ENCODE measurements at regions not wholly inside any gene's neighbourhood (a gene's known extent, or its start where the extent isn't known, plus 50 kb on each side); places are given as distances from the start of the nearest gene placed in this dataset.

- H3K36me3 ChIP-seq (ENCODE audit: insufficient read depth, low read length) = no peaks in the 10 kb centered on the region
- H2AFZ ChIP-seq (ENCODE audit: low read length) = no peak overlapping the region
- H3K9me3 ChIP-seq (ENCODE audit: low read length) = no peaks in the 10 kb centered on the region
- no peak overlapping the region for H3K4me3 ChIP-seq (ENCODE audit: low read depth, low read length, poor library complexity, severe bottlenecking)
- no peak overlapping the region for H3K27ac ChIP-seq (ENCODE audit: low read depth, low read length, poor library complexity, severe bottlenecking)
- H3K4me2 ChIP-seq (ENCODE audit: low read length) = no peak overlapping the region
- H3K27me3 ChIP-seq (ENCODE audit: insufficient read depth, low read length) = no peaks in the 10 kb centered on the region
- no peaks in the 10 kb centered on the region for H3K9me2 ChIP-seq (ENCODE audit: low read depth, low read length)
- no peaks in the 10 kb centered on the region for H3K79me2 ChIP-seq (ENCODE audit: insufficient read depth, low read length)
- H3K9ac ChIP-seq (ENCODE audit: low read length) = no peak overlapping the region
- no peaks in the 10 kb centered on the region for H3F3A ChIP-seq (ENCODE audit: insufficient read depth, low read length)
- TF ChIP-seq EZH2 (IDR thresholded peaks at IDR 0.05; ENCODE audit: borderline replicate concordance, low read length) = no peak
- TF ChIP-seq CTCF (IDR thresholded peaks at IDR 0.05; ENCODE audit: low read length) = no peak
- H4K20me1 ChIP-seq (ENCODE audit: insufficient read depth, low read length) = no peaks in the 10 kb centered on the region
- no peaks in the 10 kb centered on the region for H3K4me1 ChIP-seq (ENCODE audit: insufficient read depth, low read length, severe bottlenecking)
Observed at GRCh38 chr5:165135565-165135964, 1630.1 kb downstream of the MAT2B start.

- H3K9me2 ChIP-seq (ENCODE audit: low read depth, low read length) = no peaks in the 10 kb centered on the region
- H3K4me3 ChIP-seq (ENCODE audit: low read depth, low read length, poor library complexity, severe bottlenecking) = no peak overlapping the region
- no peak overlapping the region for H3K27ac ChIP-seq (ENCODE audit: low read depth, low read length, poor library complexity, severe bottlenecking)
- no peaks in the 10 kb centered on the region for H3K9me3 ChIP-seq (ENCODE audit: low read length)
- no peak overlapping the region for H3K9ac ChIP-seq (ENCODE audit: low read length)
- no peaks in the 10 kb centered on the region for H3K27me3 ChIP-seq (ENCODE audit: insufficient read depth, low read length)
- no peak overlapping the region for H2AFZ ChIP-seq (ENCODE audit: low read length)
- no peaks in the 10 kb centered on the region for H3F3A ChIP-seq (ENCODE audit: insufficient read depth, low read length)
- H4K20me1 ChIP-seq (ENCODE audit: insufficient read depth, low read length) = no peaks in the 10 kb centered on the region
- no peak for TF ChIP-seq CTCF (IDR thresholded peaks at IDR 0.05; ENCODE audit: low read length)
- TF ChIP-seq EZH2 (IDR thresholded peaks at IDR 0.05; ENCODE audit: borderline replicate concordance, low read length) = no peak
- H3K36me3 ChIP-seq (ENCODE audit: insufficient read depth, low read length) = no peaks in the 10 kb centered on the region
- no peak overlapping the region for H3K4me2 ChIP-seq (ENCODE audit: low read length)
- no peaks in the 10 kb centered on the region for H3K4me1 ChIP-seq (ENCODE audit: insufficient read depth, low read length, severe bottlenecking)
- no peaks in the 10 kb centered on the region for H3K79me2 ChIP-seq (ENCODE audit: insufficient read depth, low read length)
Observed at GRCh38 chr5:165137701-165138100, 1632.3 kb downstream of the MAT2B start.

- Histone ChIP-seq H3K27me3 (ENCODE audit: insufficient read depth, low read length) (no peaks in the 10 kb centered on the region), H3F3A (ENCODE audit: insufficient read depth, low read length) (no peaks in the 10 kb centered on the region), H3K79me2 (ENCODE audit: insufficient read depth, low read length) (no peaks in the 10 kb centered on the region), H3K36me3 (ENCODE audit: insufficient read depth, low read length) (no peaks in the 10 kb centered on the region), H2AFZ (ENCODE audit: low read length) (no peak overlapping the region), H3K4me3 (ENCODE audit: low read depth, low read length, poor library complexity, severe bottlenecking) (no peak overlapping the region), H3K9me3 (ENCODE audit: low read length) (no peaks in the 10 kb centered on the region), H3K4me1 (ENCODE audit: insufficient read depth, low read length, severe bottlenecking) (no peaks in the 10 kb centered on the region), H3K9ac (ENCODE audit: low read length) (no peak overlapping the region), H3K27ac (ENCODE audit: low read depth, low read length, poor library complexity, severe bottlenecking) (no peak overlapping the region), H3K4me2 (ENCODE audit: low read length) (no peak overlapping the region), H4K20me1 (ENCODE audit: insufficient read depth, low read length) (no peaks in the 10 kb centered on the region), H3K9me2 (ENCODE audit: low read depth, low read length) (no peaks in the 10 kb centered on the region)
- TF ChIP-seq EZH2 (IDR thresholded peaks at IDR 0.05; ENCODE audit: borderline replicate concordance, low read length) (no peak), CTCF (IDR thresholded peaks at IDR 0.05; ENCODE audit: low read length) (no peak)
Observed at GRCh38 chr5:165138236-165138635, 1632.8 kb downstream of the MAT2B start.
